Activated CD4-positive, alpha-beta T cell treated with anti-CD3 and anti-CD28 coated beads, Interleukin-10, Interleukin-2, amounts not matched to agents 100 ng/mL and 50 ng/mL, durations not matched to agents 16 hours and 8 hours (primary cell): ENCODE measurements at regions not wholly inside any gene's neighbourhood (a gene's known extent, or its start where the extent isn't known, plus 50 kb on each side); places are given as distances from the start of the nearest gene placed in this dataset.
"Not testable (repeated sequence)": the region's sequence is repeated elsewhere in the genome, so short reads cannot be mapped to it uniquely, and the experiment has no call there.

Experiments used
- DNase-seq: peaks from one replicate; pipeline ENCODE4 v3.0.0-alpha.2; 2020

- no peak for DNase-seq
Measured at GRCh38 chr16:55017321-55017720, 86.7 kb downstream of the IRX5 start.

DNA sequence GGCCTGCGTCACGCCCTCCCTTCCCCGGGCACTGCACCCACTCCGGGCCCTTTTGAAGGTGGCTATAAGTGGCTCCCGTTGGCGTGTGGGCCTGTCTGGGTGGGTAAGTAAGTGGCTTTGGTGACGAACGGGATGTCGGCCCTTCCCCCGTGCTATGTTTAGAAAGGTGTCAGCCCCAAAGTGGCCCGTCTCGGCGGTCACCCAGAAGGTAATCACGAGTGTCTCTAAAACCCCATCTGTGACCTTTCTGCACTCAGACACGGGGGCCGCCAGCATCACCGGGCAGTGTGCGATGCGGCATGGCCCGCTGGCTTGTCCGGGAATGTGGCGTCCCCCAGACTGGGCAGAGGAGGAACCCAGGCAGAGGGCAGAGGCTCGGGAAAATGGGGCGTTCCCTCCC, 88.2 kb downstream of the IRX5 start:
- no peak for DNase-seq

DNA sequence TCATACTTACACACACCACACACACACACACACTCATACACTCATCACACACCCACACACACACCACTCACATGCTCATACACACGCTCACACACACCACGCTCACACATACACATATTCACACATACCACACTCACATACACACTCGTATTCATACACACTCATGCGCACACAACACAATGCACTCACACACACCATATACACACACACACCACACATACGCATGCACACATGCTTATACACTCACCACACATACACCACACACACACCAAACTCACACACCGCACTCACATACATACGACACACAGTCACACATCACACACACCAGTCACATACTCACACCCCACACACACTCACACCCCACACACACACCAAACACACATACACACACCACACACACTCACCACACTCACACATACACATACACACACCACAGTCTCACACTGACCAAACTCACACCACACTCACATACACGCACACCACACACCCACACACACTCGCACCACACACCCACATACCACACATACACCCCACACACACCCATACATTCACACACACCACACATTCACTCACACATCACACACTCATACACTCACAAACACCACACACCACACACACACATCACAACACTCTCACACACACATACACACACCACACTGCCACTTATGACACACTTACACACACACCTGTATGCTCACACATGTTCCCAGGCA, 88.9 kb downstream of the IRX5 start:
- DNase-seq: no peak

DNA sequence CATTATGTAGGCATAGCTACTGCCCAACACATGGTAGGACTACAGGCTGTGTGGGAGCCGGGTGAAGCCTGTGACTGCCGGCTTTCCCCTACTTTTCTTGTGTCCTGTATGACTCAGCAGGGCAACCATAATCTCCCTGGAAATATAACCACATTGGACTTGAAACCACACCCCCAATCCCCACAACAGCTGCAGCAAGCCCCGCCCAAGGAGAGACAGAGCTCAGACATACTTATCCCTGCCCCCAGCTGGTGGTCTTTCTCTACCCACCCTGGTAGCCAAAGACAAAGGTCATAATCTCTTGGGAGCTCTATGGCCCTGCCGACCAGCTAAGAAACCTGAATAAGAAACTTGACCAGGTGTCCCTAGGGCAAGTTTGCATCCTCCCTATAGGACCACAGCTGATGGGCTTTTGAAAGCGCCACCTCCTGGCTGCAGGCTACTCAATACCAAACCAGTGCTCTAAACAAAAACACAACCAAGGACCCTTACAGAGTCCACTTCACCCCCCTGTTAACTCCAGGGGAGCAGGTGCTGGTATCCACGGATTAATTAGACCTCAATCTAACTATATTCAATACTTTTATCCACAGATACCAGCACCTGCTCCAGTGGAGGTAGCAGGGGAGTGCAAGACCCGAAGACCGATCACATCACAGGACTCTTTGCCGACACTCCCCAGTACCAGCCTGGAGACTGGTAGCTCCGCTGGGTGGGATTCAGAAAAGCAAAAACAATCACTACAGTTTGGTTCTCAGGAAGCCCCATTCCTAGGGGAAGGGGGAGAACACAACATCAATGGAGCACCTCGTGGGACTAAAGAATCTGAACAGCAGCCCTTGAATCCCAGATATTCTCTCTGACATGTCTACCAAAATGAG, 91.2 kb downstream of the IRX5 start:
- no peak for DNase-seq

DNA sequence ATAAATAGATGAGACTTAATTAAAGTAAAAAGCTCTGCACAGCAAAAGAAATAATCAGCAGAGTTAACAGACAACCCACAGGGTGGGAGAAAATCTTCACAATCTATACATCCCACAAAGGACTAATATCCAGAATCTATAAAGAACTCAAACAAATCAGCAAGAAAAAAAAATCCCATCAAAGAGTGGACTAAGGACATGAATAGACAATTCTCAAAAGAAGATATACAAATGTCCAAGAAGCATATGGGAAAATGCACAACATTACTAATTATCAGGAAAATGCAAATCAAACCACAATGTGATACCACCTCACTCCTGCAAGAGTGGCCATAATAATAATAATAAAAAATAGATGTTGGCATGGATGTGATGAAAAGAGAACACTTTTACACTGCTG, 96.6 kb downstream of the IRX5 start:
- not testable (repeated sequence) for DNase-seq

- no peak for DNase-seq
Measured at GRCh38 chr16:55029509-55029908, 98.8 kb downstream of the IRX5 start.

DNA sequence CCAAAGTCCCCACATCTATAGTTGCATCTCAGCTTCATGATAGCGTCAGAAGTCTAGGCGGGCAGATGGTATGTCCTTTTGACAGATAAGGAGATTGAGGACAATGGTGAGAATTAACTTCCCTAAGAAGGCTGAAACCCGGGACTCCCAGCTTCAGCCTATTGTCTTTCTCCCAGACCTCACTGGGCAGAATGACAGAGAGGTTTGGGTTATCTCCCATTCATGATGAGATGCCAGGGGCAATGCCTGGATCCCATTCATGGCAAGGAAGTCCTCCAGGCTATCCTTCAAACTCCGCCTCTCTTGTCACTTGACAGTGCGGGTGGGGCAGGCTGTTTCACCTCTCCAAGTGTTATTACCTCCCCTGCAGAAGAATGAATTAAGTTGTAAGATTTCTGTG, 100.3 kb downstream of the IRX5 start:
- DNase-seq: no peak

GRCh38 chr16:55031481-55031880, 100.8 kb downstream of the IRX5 start:
- no peak for DNase-seq

- no peak for DNase-seq
Measured at GRCh38 chr16:55033225-55034156, 102.8 kb downstream of the IRX5 start.

DNA sequence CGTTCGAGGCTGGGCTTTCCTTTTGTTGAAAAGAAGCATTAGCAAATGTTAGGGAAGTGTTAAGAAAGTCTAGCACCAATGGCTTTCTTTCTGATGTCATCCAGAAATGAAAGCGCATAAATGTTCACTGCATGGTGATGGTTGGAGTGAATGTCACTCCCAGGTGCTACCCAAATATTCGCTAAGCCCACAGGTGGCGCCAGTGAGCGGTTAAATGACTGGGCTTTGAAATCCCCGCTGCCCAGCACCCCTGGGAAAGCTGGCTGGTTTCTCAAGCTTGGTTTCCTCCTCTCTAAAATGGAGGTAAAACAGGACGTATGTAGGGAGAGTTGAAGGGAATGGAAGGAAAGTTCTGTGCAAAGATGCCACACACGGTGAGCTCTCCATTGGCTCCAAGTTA, 104.4 kb downstream of the IRX5 start:
- DNase-seq: peak; percentile 44

DNA sequence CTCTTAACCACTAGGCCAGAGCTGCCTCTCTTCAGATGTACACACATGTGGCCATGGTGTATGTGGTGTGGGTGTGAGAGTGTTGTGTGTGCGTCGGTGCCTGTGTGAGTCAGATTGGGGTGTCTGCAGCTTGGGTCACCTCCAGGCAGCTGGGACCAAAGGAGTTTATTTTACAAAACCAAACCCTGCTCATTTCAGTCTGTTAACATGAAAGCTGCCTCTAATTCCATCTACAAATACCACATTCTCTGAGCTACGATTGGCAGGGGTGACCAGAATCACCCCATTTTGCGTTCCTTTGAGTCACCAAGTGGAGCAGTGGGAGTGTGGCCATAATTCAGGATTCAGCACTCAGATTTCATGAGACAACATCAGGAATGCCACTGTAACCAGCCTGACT, 105.3 kb downstream of the IRX5 start:
- DNase-seq: no peak

DNA sequence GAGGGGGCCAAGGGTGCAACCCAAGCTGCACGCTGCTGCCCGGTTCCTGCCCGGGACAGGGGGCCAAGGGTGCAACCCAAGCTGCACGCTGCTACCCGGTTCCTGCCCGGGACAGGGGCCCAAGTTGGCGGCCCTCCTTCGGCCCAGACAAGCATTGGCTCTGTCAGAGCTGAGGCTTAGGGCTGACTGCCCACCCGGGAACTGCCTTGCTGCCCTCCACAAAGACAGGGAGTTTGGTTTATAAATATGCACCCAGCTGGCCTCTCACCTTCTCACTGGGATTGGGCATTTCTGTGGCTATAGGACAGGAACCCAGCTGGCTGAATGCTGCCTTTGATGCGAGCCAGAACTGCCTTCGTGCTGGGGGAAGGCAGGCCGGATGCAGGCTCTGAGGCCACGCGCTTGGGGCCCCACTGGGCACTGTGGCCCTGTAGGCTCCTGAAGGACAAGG, 105.7 kb downstream of the IRX5 start:
- DNase-seq: no peak

- DNase-seq: no peak
Measured at GRCh38 chr16:55037046-55037445, 106.4 kb downstream of the IRX5 start.

DNA sequence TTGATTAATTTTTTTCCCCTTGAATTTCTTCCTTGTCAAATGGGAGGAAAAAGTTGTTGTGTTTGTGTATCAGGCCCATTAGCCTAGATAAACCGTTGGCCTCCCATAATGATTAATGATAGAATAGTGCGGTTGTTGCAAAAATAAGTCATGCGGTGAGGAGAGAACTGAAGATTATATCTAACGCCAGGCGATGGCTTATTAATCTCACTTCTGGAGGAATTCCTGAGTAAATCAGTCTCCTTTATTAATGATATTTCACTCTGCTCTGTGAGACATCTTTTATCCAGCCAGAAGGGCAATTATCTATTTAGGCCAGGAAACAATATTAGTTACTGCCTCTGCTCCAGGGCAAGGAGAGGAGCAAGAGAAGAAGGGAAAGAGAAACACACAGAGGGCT, 107.3 kb downstream of the IRX5 start:
- DNase-seq: no peak

DNA sequence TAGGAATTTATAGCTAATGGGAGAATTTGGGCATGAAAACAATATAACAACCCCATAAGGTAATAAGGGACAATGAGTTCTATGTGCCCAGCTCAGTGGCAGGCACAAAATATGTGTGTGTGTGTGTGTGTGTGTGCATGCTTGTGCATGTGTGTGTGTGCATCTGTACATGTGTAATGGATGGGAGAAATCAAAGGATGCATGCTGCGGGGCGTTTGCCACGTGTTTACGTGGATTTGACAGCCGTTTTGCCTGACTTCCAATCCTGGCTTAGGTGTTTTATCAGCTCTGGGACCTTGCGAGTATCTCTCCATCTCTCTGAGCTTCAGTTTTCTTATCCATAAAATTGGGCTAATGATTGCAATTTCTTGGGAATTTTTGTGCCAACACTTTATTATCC, 108.4 kb downstream of the IRX5 start:
- DNase-seq: no peak

GRCh38 chr16:55039511-55039910, 108.8 kb downstream of the IRX5 start:
- no peak for DNase-seq

DNA sequence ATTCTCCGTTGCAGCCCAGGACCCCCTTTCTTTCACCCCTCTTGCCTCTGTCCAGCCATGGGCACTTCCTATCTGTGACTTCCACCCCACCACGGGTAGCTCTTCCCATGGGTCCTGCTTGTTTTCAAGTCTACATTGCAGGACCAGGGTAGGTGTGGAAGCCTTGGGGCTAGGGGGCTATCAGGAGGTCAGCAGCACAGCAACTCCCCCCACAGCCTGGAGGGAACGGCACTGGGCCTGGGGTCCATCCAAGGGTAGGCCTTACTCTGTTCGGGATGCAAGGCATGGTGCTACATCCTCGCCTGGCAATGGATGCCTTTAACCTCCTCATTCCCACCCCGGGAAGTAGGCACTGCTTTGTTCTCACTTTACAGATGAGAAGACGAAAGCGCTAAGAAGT, 109.3 kb downstream of the IRX5 start:
- no peak for DNase-seq

GRCh38 chr16:55040366-55041086, 109.9 kb downstream of the IRX5 start:
- DNase-seq: no peak

DNA sequence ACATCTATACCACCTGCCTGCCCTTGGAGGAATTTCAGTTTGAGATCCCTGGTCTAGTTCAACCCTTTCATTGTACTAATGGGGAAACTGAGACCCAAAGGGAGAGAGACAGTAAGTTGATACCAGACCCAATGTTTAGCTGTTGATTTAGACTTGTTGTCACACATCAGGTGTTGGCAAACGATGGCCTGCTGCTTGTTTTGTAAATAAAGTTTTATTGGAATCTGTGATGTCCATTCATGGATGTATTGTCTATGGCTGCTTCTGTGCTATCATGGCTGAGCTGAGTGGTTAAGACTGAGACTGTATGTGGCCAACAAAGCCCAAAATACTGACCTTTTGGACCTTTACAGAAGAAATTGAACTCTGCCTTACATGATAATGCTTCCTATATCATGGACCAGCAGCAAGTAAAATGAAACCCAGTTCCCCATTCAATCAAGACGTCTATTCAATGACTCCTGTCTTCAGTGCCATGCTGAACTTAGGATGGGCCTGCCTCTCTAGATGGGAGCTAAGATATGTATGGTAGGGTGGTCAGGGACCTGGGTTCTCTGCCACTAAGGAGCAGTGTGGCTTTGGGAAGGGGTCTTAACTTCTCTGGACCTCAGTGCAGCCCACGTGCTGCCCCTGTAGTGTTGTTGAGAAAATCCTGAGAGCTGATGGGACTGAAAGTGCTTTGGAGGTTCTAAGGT, 111.0 kb downstream of the IRX5 start:
- no peak for DNase-seq

- no peak for DNase-seq
Measured at GRCh38 chr16:55042556-55043432, 112.1 kb downstream of the IRX5 start.

DNA sequence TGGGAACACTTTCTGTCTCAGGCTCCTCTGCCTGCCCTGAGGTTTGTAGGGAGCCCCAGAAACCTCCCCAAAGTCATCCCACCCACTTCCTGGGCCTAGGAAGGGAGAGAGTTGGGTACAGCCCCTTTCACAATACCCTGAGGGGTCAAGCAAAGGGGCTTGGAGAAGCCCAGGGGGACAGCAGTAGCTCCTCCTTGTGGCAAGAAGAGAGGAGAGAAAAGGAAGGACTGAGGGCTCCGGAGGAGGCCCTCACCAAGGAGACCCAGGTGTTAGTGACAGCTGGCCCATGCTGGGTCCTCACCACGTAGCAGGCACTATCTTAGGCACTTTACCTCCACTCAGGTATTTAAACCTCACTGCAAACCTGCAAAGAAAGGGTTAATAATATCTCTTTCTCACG, 112.8 kb downstream of the IRX5 start:
- DNase-seq: no peak
